Nephron progenitor cell (in vitro differentiated cells): ENCODE measurements at regions not wholly inside any gene's neighbourhood (a gene's known extent, or its start where the extent isn't known, plus 50 kb on each side); places are given as distances from the start of the nearest gene placed in this dataset.
"Not testable (repeated sequence)": the region's sequence is repeated elsewhere in the genome, so short reads cannot be mapped to it uniquely, and the experiment has no call there.

Experiments
- DNase-seq: peaks from one replicate; pipeline ENCODE4 v3.0.0; 2021
- H3K27ac Mint-ChIP-seq: 2 replicates; pipeline ENCODE4 v1.8.0; 2021; ENCODE audit warnings: mild to moderate bottlenecking, moderate library complexity, mixed read lengths
- H3K27me3 Mint-ChIP-seq: 2 replicates; pipeline ENCODE4 v1.8.0; 2021; ENCODE audit warnings: mild to moderate bottlenecking, low read depth, mixed read lengths; ENCODE audit not compliant: poor library complexity
- H3K36me3 Mint-ChIP-seq: 2 replicates; pipeline ENCODE4 v1.8.0; 2021; ENCODE audit warnings: low read depth, mixed read lengths
- H3K4me1 Mint-ChIP-seq: 2 replicates; pipeline ENCODE4 v1.8.0; 2021; ENCODE audit warnings: mixed read lengths
- H3K4me3 Mint-ChIP-seq: 2 replicates; pipeline ENCODE4 v1.8.0; 2021; ENCODE audit warnings: mild to moderate bottlenecking, moderate library complexity, mixed read lengths
- H3K9me3 Mint-ChIP-seq: 2 replicates; pipeline ENCODE4 v1.8.0; 2021; ENCODE audit warnings: mild to moderate bottlenecking, moderate library complexity, mixed read lengths
- CTCF ChIP-seq: fragments of 200-600 bp; sonication (generic); IDR thresholded peaks from 2 replicates; pipeline ENCODE4 v1.5.0; 2021; ENCODE audit warnings: antibody characterized with exemption

DNA sequence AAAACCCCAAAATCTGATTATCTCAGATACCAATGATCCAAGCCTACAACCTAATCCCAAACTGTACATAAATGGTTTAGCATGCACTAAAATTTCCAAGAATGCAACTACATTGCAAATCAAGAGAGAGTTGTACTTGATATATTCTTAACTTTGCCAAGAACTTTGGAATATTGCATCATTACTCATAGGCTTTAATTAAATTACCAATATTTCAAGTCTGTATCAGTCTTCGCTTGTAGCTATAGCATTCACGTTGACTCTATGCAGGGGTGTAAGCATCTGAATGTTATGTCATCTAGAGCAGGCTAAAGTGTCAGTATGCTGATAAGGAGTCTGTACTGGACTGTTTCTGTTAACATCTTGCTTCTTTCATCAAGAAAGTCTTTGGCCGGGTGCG is 56.3 kb downstream of the FOXI3 start:
- H3K9me3 Mint-ChIP-seq: no peaks in the 10 kb centered on the region
- H3K27ac Mint-ChIP-seq: no peak overlapping the region
- no peak for DNase-seq
- no peak for TF ChIP-seq CTCF
- H3K36me3 Mint-ChIP-seq: no peaks in the 10 kb centered on the region
- H3K4me1 Mint-ChIP-seq: peaks cover 6% of the 10 kb centered on the region
- H3K27me3 Mint-ChIP-seq: peaks cover 11% of the 10 kb centered on the region
- no peak overlapping the region for H3K4me3 Mint-ChIP-seq

GRCh38 chr2:88377641-88377991 is 74.9 kb downstream of the FOXI3 start:
- peaks cover 11% of the 10 kb centered on the region for H3K27me3 Mint-ChIP-seq
- no peak for TF ChIP-seq CTCF
- no peaks in the 10 kb centered on the region for H3K4me1 Mint-ChIP-seq
- no peak overlapping the region for H3K27ac Mint-ChIP-seq
- no peaks in the 10 kb centered on the region for H3K36me3 Mint-ChIP-seq
- H3K9me3 Mint-ChIP-seq: no peaks in the 10 kb centered on the region
- DNase-seq: no peak
- no peak overlapping the region for H3K4me3 Mint-ChIP-seq

GRCh38 chr2:88372042-88372441 is 80.5 kb downstream of the FOXI3 start:
- H3K27me3 Mint-ChIP-seq: peaks cover 15% of the 10 kb centered on the region
- H3K4me1 Mint-ChIP-seq: no peaks in the 10 kb centered on the region
- no peak overlapping the region for H3K27ac Mint-ChIP-seq
- H3K36me3 Mint-ChIP-seq: no peaks in the 10 kb centered on the region
- H3K9me3 Mint-ChIP-seq: no peaks in the 10 kb centered on the region
- TF ChIP-seq CTCF: no peak
- DNase-seq: no peak
- H3K4me3 Mint-ChIP-seq: no peak overlapping the region

- H3K4me1 Mint-ChIP-seq, H3K27me3 Mint-ChIP-seq, H3K4me3 Mint-ChIP-seq, DNase-seq, H3K27ac Mint-ChIP-seq, H3K36me3 Mint-ChIP-seq, H3K9me3 Mint-ChIP-seq: not testable (repeated sequence)
These were observed 87.1 kb downstream of the FOXI3 start for GRCh38 chr2:88365408-88365807.

DNA sequence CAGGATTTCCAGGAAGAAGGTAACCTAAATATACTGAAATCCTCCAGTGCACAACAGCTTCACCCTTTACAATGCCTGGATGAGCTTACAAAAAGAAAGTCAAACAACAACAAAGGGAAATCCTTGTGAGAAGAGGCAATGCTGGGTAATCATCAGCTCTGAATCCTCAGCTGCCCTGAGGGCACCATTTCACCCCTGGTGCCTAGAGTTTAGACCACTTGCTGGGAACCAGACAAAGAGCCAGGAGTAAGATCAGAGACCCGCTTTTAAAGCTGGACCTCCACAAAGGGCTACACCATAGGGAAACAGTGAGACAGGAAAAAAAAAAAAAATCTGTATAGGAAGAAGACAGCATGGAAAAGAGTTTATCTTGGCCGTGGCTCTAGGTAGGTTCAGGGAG is 97.0 kb downstream of the FOXI3 start:
- H3K4me3 Mint-ChIP-seq: no peak overlapping the region
- TF ChIP-seq CTCF: no peak
- no peak for DNase-seq
- H3K4me1 Mint-ChIP-seq: peaks cover 5% of the 10 kb centered on the region
- H3K36me3 Mint-ChIP-seq: peaks cover 5% of the 10 kb centered on the region
- H3K27me3 Mint-ChIP-seq: peaks cover 27% of the 10 kb centered on the region
- H3K27ac Mint-ChIP-seq: peak overlapping the region; percentile 11
- H3K9me3 Mint-ChIP-seq: peaks cover 7% of the 10 kb centered on the region

GRCh38 chr2:88351249-88351601 is 101.3 kb downstream of the FOXI3 start:
- TF ChIP-seq CTCF: no peak
- Mint-ChIP-seq H3K9me3 (peaks cover 7% of the 10 kb centered on the region), H3K27me3 (peaks cover 44% of the 10 kb centered on the region), H3K4me1 (peaks cover 10% of the 10 kb centered on the region), H3K27ac (no peak overlapping the region), H3K4me3 (peak overlapping the region; percentile 79), H3K36me3 (peaks cover 5% of the 10 kb centered on the region)
- DNase-seq: no peak
